ENCODE measurements at regions not wholly inside any gene's neighbourhood (a gene's known extent, or its start where the extent isn't known, plus 50 kb on each side); places are given as distances from the start of the nearest gene placed in this dataset.
"Not testable (repeated sequence)": the region's sequence is repeated elsewhere in the genome, so short reads cannot be mapped to it uniquely, and the experiment has no call there.

DNA sequence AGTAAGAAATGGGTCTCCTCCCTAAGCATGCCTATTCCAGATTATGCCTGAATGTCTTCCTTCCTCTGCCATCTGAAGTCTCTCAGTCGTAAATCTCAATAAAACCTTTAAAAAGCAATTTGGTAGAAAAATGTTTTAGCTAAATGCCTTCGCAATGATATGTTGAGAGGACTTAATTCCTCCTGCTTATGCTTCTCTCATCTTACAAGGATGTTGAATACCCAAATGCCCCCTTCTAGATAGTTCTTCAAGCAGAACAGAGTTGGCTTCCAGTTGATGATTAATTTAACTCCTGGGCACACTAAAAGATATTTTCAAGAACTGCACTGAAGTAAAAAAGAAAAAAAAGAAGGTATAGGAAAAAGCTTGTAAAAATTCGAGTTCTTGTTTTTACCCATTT is 275.0 kb upstream of the SPTLC3 start:
- DNase-seq (ENCODE audit: low spot score) = no peak

DNA sequence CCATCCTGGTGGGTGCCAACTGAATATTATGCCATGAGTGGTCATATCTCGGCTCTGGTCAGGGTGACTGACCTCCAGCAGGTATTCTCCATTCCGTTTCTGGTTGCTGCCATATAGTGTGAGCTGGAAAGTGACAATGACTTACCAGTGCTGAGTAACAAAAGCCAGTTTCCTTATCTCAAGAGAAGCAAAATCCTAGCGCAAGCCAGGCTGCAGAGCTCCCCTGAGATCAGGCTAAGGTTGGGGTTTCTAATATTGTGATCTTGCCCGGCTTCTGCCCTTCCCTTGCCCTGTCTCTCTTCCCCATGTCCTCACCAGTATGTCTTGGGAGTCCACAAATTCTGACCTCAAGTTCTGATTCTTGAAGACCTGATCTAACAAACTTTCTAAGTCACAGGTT is 271.3 kb upstream of the SPTLC3 start:
- DNase-seq (ENCODE audit: low spot score) = no peak

DNA sequence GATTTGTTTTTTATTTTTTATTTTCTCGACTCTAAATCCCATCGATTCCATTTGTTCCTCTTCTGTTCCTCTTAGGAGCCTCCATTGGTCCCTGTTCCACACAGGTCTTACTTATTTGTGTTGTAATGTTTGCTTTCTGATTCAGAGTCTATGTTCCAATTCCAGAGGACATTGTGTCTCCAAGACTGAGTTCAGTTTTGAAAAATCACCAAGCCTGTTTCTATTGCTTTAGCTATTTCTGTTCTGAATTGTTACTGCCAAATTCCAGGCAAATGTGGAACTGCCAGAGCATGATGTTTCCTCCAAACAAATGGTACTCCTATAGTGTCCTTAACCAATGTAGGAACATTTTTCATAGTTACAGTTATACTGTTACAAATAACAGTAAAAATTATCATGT is 270.9 kb upstream of the SPTLC3 start:
- no peak for DNase-seq (ENCODE audit: low spot score)

DNA sequence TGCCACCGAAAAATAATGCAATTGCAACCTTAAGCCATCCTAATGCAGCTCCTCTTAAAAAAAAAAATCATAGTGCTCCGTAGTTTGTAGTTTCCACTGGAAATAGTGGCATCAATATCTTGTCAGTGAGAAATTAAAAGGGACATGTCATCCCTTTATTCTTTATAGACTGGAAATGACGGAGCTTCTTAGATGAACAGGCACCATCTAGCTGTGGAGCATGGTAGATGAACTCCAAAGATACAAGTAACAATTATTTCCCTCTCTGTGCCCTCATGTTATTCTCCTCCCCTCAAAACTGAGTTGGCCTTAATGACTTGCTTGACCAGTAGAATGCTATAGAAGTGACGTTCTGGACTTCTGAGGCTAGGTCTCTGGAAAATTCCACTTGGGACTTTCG is 268.1 kb upstream of the SPTLC3 start:
- DNase-seq (ENCODE audit: low spot score) = no peak

DNA sequence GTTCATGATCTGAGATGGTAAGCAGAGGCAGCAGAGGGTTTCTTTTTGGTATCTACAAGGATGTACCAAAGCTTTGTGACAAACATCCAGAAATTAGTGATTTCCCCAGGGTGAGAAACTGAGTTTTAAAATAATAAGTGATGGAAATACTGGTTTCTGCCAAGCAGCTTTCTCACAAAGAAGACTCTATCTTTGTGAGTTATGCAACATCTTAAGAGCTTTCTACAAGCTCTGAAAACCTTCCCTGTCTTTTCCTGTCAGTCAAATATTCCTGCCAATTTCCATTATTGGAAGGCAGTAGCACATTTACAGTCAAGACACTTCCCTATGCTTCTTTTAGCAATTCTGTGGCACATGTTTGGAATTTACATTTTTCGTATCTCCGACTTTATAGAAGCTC is 264.7 kb upstream of the SPTLC3 start:
- no peak for DNase-seq (ENCODE audit: low spot score)

DNA sequence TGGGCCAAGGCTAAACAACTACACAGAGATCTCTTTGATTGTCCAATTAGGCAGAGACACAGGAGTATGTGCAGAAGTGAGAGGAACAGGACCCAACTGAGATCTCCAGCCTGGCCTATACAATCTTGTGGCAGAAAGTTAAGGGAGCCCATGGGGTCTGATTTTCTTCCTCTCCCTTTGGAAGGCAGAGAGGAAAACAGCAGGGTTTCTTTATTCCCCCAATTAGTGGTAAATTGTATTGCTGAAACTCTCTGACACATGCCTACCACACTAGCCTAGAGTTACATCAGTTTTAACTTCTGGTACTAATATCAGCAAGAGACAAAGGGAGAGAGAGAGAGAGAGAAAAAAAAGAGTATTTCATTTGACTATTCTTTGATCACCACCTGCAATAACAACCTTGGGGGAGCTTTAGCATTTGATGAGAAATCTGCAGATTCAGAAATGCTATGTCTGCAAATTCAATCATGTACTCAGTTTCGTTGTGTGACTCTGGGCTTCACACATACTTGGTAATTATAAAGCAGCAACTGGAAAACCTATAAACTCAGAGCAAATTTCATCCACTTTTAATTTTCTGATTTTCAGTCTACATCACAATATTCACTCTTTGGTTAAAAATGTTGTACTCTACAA is 260.3 kb upstream of the SPTLC3 start:
- DNase-seq (ENCODE audit: low spot score) = no peak

DNA sequence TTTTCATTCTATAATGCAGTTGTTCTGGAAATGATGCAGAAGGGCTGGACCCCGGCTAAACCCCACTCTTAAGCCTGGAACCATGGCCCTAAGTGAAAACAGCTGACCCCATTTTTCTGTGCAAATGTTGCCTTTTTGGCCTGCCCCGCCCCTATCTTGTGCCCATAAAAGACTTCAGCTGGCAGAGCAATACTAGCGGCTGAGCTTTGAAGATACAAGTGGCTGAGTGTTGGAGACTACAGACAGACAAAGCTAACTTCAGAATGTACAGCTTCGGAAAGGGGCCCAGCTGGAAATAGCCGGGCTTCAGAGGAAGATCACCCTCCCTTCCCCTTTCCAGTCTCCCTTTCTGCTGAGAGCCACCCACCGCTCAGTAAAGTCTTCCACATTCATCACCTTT is 258.6 kb upstream of the SPTLC3 start:
- DNase-seq (ENCODE audit: low spot score) = no peak

DNA sequence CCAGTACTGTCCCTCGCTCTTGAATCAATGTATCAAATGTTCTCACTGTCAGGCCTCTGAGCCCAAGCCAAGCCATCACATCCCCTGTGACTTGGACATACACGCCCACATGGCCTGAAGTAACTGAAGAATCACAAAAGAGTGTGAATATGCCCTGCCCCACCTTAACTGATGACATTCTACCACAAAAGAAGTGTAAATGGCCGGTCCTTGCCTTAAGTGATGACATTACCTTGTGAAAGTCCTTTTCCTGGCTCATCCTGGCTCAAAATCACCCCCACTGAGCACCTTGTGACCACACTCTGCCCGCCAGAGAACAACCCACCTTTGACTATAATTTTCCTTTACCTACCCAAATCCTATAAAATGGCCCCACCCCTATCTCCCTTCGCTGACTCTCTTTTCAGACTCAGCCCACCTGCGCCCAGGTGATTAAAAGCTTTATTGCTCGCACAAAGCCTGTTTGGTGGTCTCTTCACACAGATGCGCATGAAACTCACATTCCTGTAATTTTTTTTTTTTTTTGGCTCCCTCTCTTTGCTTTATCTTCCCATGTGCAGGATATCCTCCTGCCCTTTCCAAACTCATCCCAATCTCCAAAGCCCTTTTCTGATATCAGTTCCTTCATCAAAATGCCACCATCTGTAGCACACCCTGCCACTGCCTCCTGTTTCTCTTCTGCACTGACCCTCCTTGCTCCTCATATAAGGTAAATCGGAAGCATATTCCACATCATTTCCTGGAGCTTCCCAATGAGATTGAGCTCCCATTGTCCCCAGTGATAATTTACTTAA is 255.7 kb upstream of the SPTLC3 start:
- not testable (repeated sequence) for DNase-seq (ENCODE audit: low spot score)

DNA sequence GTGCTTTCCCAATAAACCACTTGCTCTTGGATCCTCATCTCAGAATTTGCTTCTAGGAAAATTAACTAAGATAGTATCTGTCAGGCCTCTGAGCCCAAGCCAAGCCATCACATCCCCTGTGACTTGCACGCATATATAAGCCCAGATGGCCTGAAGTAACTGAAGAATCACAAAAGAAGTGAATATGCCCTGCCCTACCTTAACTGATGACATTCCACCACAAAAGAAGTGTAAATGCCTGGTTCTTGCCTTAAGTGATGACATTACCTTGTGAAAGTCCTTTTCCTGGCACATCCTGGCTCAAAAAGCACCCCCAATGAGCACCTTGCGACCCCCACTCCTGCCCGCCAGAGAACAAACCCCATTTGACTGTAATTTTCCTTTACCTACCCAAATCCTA is 255.0 kb upstream of the SPTLC3 start:
- DNase-seq (ENCODE audit: low spot score) = not testable (repeated sequence)

DNA sequence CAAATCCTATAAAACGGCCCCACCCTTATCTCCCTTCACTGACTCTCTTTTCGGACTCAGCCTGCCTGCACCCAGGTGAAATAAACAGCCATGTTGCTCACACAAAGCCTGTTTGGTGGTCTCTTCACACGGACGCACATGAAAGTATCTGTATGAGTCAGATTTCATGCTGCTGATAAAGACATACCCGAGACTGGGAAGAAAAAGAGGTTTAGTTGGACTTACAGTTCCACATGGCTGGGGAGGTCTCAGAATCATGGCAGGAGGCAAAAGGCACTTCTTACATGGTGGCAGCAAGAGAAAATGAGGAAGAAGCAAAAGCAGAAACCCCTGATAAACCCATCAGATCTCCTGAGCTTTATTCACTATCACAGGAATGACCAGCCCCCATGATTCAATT is 249.3 kb upstream of the SPTLC3 start:
- not testable (repeated sequence) for DNase-seq (ENCODE audit: low spot score)

DNA sequence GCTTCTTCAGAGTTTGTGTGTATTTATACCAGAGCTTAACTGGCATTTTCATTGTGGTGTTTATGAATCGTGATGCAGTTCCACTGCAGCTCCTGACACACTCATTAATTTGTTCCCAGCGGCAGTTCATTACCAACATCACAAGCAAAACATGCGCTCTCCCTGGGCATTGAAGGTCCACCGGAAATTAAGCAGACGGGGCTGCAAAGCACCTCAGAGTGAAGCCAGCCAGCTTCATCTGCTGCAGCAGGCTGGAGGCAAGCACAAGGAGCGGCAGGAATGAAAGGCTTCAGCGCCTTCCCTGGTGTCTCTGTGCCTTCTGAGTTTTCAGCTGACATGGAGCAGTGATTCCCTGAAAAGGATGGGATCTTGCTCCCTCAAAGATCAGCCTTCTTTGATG is 246.0 kb upstream of the SPTLC3 start:
- no peak for DNase-seq (ENCODE audit: low spot score)

DNA sequence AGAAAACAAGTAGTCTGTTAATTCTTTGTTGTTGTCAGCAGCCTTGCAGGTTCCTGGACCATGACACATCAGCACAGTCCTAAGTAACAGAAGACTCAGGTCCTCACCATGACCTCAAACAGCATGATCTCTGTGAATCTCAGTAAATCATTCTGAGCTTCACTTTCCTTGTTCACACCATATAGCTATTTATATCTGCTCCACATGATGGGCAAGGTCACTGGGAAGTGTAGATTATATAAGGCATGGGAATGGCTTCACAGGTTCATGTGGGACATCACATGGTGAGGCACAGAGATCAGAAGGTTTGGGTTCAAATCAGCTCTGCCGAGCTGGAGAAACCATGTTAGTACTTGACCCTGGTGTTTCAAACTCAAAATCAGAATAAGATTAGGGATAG is 245.4 kb upstream of the SPTLC3 start:
- DNase-seq (ENCODE audit: low spot score) = no peak

DNA sequence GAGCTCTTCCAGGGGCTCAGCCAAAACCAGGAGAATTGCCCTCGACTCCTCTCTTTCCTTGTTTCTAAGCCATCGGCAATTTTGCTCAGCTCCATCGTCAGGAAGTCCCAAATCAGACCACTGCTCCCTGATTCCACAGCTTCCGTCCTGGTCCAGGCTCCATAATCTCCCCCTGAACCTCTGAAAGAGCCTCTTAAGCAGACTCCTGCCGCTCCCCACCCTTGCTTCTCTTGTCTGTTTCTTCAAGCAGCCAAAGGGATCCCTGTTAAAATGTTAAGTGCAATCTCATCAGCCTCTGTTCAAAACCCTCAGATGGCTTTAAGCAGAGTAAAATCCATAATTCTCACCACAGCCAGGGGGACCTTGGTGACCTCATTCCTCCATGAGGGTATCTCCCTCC is 244.7 kb upstream of the SPTLC3 start:
- no peak for DNase-seq (ENCODE audit: low spot score)

DNA sequence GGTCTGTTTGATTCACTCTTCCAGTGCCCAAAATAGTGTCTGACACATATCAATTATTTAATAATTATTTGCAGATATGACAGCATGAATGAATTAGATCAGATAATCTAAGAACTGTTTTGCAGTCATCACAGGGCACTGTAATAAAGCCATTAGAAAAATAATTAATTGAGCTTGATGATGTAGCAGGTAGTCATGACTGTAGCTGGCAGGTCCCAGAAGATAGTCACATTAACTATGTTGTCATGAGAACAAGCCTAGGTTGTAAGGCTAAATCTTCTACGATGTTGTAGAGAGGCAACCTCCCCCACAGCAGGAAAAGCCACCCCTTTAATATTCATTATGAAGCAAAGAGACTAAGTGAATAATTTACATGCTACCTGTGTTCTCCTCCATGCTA is 243.9 kb upstream of the SPTLC3 start:
- no peak for DNase-seq (ENCODE audit: low spot score)

DNA sequence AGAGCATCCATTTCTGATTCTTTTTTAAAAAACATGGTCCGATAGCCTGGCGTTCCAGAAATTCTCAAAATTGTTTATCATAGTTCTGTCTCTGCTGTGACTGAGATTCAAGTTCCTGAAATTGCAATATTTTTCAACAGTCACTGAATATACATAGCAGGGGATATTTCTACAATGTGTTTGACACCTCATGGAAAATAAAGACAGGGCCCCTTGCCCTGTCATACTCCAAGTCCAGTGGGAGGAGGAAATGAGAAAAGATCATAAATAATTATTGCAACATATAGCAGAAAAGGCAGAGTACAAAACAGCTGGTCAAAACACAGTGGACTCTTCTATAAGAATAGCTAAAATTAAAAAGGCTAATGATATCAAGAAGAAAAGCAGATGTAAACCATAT is 234.8 kb upstream of the SPTLC3 start:
- no peak for DNase-seq (ENCODE audit: low spot score)

DNA sequence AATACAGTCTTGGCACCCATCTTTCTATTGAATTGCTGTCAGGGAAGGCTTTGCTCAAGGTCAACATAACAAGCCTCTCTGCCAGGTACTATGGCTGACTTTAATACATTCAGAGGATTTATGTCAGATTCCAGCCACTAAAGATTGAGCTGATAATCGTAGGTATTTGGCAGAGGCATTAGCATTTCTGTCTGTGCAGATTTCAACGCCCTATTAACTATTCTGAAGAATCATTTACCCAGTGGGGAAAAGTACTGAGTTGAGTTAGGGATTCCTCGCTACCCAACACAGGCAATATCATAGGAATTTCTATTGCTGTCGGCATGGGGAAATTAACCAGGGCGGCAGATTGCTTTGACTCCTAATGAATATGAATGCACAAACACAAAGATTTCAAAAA is 233.7 kb upstream of the SPTLC3 start:
- no peak for DNase-seq (ENCODE audit: low spot score)

DNA sequence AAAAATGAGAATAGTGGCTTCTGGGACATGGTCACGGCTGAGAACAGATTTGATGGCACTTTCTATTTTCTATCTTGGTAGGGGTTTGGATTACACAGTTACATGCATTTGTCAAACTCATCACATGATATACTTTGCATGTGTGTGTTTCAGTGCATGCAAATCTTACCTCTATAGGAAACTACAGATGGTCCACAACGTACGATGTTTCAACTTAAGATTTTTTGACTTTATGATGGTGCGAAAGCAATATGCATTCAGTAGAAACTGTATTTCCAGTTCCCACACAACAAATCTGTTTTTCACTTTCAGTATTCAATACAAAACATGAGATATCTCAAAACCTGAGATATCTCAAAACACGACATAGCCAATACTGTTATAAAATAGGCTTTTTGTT is 231.8 kb upstream of the SPTLC3 start:
- no peak for DNase-seq (ENCODE audit: low spot score)

DNA sequence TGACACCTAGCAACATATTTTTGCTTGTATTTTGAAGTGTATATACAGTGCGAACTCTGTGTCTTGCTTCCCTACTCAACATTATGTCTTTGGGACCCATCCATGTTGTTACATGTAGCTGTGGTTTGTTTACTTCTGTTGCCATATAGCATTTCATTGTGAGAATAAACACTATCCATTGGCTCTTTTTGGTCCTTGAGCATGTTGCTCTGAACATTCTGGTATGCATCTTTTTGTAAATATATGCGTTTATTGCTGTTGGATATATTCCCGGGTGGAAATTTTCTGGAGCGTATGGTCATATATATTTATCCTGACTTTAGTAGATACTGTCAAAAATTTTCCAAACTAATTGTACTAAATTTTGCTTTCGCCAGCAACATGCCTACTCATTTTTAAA is 222.5 kb upstream of the SPTLC3 start:
- no peak for DNase-seq (ENCODE audit: low spot score)

DNA sequence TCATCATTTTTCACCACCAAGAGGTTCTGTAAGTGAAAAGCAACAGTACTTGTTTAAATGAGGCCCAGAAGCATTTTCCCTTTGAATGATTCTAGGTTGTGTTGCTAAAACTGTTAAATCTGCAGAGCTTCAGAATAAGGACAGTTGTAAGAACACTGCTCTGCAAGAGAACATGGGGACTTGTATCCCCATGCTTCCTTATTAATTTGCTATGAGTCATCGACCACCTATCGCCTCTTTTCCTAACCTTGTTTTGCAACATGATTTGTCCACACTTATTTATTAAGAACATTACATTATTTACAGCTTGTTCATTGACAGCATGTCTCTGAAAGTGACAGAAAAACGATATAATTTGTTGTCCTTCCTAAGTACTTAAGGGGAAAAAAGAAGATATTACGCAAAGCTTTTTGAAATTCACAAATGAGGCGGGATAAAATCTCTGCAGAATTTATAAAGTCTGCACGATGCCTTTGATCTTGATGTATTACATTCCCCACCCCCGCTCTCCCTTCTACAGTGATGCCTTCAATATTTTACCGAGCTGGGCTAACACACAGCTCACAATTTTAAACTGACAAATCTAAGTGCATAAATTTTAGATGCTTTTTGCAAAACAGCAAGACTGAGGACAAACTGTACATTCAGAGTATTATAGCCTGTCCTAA is 220.0 kb upstream of the SPTLC3 start:
- no peak for DNase-seq (ENCODE audit: low spot score)

DNA sequence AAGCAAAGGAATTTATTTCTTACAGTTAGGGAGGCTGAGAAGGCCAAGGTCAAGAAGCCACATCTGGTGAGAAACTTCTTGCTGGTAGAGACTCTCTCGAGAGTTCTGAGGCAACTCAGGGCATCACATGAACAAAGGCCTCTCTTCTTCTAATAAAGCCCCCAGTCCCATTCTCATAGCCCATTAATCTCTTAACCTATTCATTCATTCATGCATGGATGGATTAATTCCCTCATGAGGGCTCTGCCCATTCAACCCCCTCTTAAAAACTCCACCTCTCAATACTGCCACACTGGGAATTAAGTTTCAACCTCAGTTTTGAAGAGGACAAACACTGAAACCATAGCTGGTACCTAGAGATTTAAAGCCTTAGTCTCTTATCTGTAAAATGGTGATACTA is 217.9 kb upstream of the SPTLC3 start:
- no peak for DNase-seq (ENCODE audit: low spot score)

DNA sequence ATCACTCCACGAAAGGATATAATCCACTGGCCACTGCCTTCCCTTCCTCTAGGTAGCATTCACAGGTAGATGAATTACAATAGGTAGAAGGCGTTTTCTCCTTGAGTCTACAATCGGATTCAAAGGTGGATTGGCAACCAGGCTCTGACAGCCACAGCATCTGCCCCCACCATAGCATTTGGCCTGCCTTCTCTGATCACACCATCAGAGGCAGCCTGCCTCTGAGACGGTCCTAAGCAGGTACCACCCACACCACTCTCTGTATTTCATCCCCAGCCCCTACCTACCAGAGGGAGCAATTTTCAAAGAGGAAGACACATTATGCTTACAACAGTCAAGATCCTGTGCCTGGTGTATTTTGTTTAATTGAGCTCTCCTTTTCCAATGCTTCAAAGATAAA is 210.5 kb upstream of the SPTLC3 start:
- DNase-seq (ENCODE audit: low spot score) = no peak

DNA sequence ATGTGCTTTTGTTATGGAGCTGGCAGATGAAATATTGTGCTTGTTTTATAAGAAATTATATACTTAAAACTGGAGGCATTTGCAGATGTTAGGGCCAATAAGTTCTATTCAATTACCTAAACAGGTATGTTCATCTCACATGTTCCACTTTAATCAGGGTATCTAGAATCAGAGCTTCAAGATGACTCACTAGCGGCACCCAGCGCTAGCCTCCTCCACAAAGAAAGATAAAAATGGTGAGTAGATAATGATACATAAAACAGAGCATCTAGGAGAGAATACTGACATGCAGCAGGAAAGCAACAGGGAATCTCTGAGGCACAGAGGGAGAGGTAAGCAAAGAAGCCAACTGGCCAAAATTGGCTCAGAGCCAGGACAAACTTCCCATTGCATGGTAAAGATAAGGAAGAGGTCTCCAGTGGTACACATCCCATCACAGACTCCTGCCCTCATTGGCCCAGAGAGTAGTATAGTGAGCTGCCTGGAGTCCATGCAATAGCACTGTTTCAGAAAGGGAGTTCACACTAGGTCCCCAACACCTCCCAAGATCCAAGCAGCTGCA is 200.7 kb upstream of the SPTLC3 start:
- DNase-seq (ENCODE audit: low spot score) = no peak

DNA sequence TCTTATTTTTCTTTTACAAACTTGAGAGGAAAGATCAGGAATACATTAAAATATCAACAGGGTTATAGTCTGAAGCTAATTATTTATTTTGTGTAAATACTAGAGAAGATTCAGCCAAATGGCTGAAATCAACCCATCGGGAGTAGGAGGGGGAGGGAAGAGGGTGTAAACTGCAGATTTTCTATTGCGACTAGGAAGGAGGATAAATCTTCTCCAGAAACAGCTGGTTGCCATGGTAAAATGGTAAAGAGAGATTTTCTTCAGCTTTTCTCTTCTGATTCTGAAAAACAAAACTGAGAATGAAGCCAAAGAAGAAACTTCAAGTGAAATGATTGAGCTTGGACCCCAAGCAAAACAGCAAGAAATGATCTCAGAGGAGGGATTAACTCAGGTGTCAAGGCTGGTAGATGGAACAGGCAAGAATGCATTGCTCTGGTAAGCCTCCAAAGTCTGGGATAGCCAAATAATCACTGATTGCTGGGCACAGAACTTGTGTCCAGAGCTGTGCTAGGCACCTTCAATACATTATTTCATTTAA is 193.5 kb upstream of the SPTLC3 start:
- no peak for DNase-seq (ENCODE audit: low spot score)

Data from H4 (cell line).